ENCODE measurements at regions not wholly inside any gene's neighbourhood (a gene's known extent, or its start where the extent isn't known, plus 50 kb on each side); places are given as distances from the start of the nearest gene placed in this dataset.
"Not testable (repeated sequence)": the region's sequence is repeated elsewhere in the genome, so short reads cannot be mapped to it uniquely, and the experiment has no call there.

DNA sequence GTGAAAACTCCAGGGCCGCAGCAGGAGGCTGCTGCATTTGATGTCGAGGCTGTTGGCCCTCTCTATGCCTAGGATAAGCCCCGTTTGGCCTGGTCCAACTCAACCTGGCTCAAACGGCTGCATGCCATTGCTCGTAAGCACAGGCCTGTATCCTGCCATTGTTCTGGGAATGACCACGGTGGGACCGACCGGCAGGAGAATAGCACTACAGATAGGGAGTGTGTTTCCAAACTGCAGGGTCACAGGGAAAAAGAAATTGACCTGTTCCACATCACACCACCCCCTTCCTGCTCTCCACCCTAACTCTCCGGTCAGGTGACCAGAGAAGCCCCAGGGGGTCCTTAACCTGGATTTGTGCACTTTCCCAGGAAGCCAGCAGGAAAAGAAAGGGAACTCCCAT, 278.7 kb upstream of the KLF4 start:
- Histone ChIP-seq H3K36me3 (replicated peaks; ENCODE audit: insufficient read depth, low read depth) (no peaks in the 10 kb centered on the region), H3K4me1 (ENCODE audit: insufficient read depth) (no peaks in the 10 kb centered on the region), H3K27me3 (no peaks in the 10 kb centered on the region), H3K9me3 (ENCODE audit: low read depth) (no peaks in the 10 kb centered on the region), H2AFZ (no peak overlapping the region), H3K9me2 (replicated peaks; ENCODE audit: insufficient read depth) (no peaks in the 10 kb centered on the region), H3K27ac (no peak overlapping the region), H4K20me1 (ENCODE audit: insufficient read depth, poor library complexity, severe bottlenecking) (no peaks in the 10 kb centered on the region), H3K79me2 (no peaks in the 10 kb centered on the region), H3K4me3 (no peak overlapping the region), H3K4me2 (no peak overlapping the region)
- no peak for DNase-seq (ENCODE audit: low spot score)
- 79% methylated on average over 9 of the region's 9 CpGs for WGBS (ENCODE audit: low lambda C conversion rate, missing lambda C conversion rate)
- no peak for TF ChIP-seq EZH2phosphoT487 (IDR thresholded peaks at IDR 0.05; ENCODE audit: low read depth, severe bottlenecking, unreplicated experiment)
- TF ChIP-seq CTCF (IDR thresholded peaks at IDR 0.05; ENCODE audit: poor library complexity): no peak
- no peak for TF ChIP-seq EZH2 (IDR thresholded peaks at IDR 0.05; ENCODE audit: borderline replicate concordance)

DNA sequence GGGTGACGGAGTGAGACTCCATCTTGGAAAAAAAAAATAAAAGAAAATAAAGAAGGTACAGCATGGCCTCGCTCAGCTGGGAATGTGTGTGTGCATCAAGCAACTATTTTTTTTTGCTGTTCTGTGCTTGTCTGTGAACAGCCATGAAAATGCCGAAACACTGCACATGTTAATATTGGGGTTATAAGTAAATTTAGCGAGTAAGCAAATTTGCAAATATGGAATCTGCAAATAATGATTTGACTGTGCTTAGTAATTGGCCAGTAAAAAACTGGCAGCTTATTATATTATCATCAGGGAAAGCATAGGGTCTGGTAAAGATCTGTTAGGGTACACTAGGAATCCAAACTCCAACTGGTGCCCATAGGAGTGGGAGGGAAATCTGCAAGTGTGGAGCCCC, 278.1 kb upstream of the KLF4 start:
- Histone ChIP-seq H2AFZ (no peak overlapping the region), H4K20me1 (ENCODE audit: insufficient read depth, poor library complexity, severe bottlenecking) (no peaks in the 10 kb centered on the region), H3K9me2 (replicated peaks; ENCODE audit: insufficient read depth) (no peaks in the 10 kb centered on the region), H3K4me3 (no peak overlapping the region), H3K4me2 (no peak overlapping the region), H3K27me3 (no peaks in the 10 kb centered on the region), H3K9me3 (ENCODE audit: low read depth) (no peaks in the 10 kb centered on the region), H3K4me1 (ENCODE audit: insufficient read depth) (no peaks in the 10 kb centered on the region), H3K36me3 (replicated peaks; ENCODE audit: insufficient read depth, low read depth) (no peaks in the 10 kb centered on the region), H3K27ac (no peak overlapping the region), H3K79me2 (no peaks in the 10 kb centered on the region)
- 94% methylated on average over 4 of the region's 4 CpGs for WGBS (ENCODE audit: low lambda C conversion rate, missing lambda C conversion rate)
- TF ChIP-seq EZH2phosphoT487 (IDR thresholded peaks at IDR 0.05; ENCODE audit: low read depth, severe bottlenecking, unreplicated experiment) (no peak), EZH2 (IDR thresholded peaks at IDR 0.05; ENCODE audit: borderline replicate concordance) (no peak), CTCF (IDR thresholded peaks at IDR 0.05; ENCODE audit: poor library complexity) (no peak)
- DNase-seq (ENCODE audit: low spot score): no peak

DNA sequence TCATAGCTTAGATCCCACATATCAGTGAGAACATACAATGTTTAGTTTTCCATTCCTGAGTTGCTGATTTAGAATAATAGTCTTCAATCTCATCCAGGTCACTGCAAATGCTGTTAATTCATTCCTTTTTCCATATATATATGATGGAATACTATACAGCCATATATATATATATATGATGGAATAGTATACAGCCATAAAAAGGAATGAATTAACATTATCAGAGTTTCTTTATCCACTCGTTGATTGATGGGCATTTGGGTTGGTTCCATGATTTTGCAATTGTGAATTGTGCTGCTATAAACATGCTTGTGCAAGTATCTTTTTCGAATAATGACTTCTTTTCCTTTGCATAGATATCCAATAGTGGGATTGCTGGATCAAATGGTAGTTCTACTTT, 273.9 kb upstream of the KLF4 start:
- not testable (repeated sequence) for H3K27ac ChIP-seq; H3K9me2 ChIP-seq (replicated peaks; ENCODE audit: insufficient read depth); H2AFZ ChIP-seq; H3K4me1 ChIP-seq (ENCODE audit: insufficient read depth); DNase-seq (ENCODE audit: low spot score); H3K4me3 ChIP-seq; H3K9me3 ChIP-seq (ENCODE audit: low read depth); H3K79me2 ChIP-seq; H3K4me2 ChIP-seq; H3K27me3 ChIP-seq; H4K20me1 ChIP-seq (ENCODE audit: insufficient read depth, poor library complexity, severe bottlenecking); H3K36me3 ChIP-seq (replicated peaks; ENCODE audit: insufficient read depth, low read depth)
- WGBS (ENCODE audit: low lambda C conversion rate, missing lambda C conversion rate): 89% methylated on average over 2 of the region's 2 CpGs

- H4K20me1 ChIP-seq (ENCODE audit: insufficient read depth, poor library complexity, severe bottlenecking): no peaks in the 10 kb centered on the region
- no peak overlapping the region for H3K4me3 ChIP-seq
- TF ChIP-seq EZH2phosphoT487 (IDR thresholded peaks at IDR 0.05; ENCODE audit: low read depth, severe bottlenecking, unreplicated experiment): no peak
- no peak for TF ChIP-seq EZH2 (IDR thresholded peaks at IDR 0.05; ENCODE audit: borderline replicate concordance)
- TF ChIP-seq CTCF (IDR thresholded peaks at IDR 0.05; ENCODE audit: poor library complexity): no peak
- H3K9me2 ChIP-seq (replicated peaks; ENCODE audit: insufficient read depth): no peaks in the 10 kb centered on the region
- WGBS (ENCODE audit: low lambda C conversion rate, missing lambda C conversion rate): 55% methylated on average over 2 of the region's 2 CpGs
- H3K4me2 ChIP-seq: no peak overlapping the region
- H3K36me3 ChIP-seq (replicated peaks; ENCODE audit: insufficient read depth, low read depth): no peaks in the 10 kb centered on the region
- no peaks in the 10 kb centered on the region for H3K9me3 ChIP-seq (ENCODE audit: low read depth)
- H3K27me3 ChIP-seq: no peaks in the 10 kb centered on the region
- H3K79me2 ChIP-seq: no peaks in the 10 kb centered on the region
- DNase-seq (ENCODE audit: low spot score): no peak
- H3K27ac ChIP-seq: no peak overlapping the region
- no peak overlapping the region for H2AFZ ChIP-seq
- no peaks in the 10 kb centered on the region for H3K4me1 ChIP-seq (ENCODE audit: insufficient read depth)
Observed at GRCh38 chr9:107761307-107761706, 271.7 kb upstream of the KLF4 start.
